Tibial nerve (tissue), 4 donors: ENCODE measurements at regions not wholly inside any gene's neighbourhood (a gene's known extent, or its start where the extent isn't known, plus 50 kb on each side); places are given as distances from the start of the nearest gene placed in this dataset.

Experiments
- EP300 ChIP-seq, 2 donors: sonication (generic); formaldehyde crosslinking; IDR thresholded peaks; one replicate each; pipeline ENCODE4 v1.6.1; 2017; ENCODE audit warnings: antibody characterized with exemption in 2 of 2, mild to moderate bottlenecking in 1 of 2
- POLR2A ChIP-seq, 2 donors: fragments of 450-650 bp; IDR thresholded peaks; one replicate each; pipeline ENCODE4 v1.6.1; 2017; ENCODE audit warnings: antibody characterized with exemption in 2 of 2, mild to moderate bottlenecking in 2 of 2, moderate library complexity in 2 of 2
- TF ChIP-seq, protein P1 (sequence below), 5 experiments: fragments of 200-600 bp in 3 of 5; fragments of 450-650 bp in 2 of 5; sonication (generic) in 3 of 5; IDR thresholded peaks; one replicate each; pipeline ENCODE4 v1.5.1; 2016 to 2019; ENCODE audit warnings: antibody characterized with exemption in 5 of 5, mild to moderate bottlenecking in 3 of 5, moderate library complexity in 2 of 5

DNA sequence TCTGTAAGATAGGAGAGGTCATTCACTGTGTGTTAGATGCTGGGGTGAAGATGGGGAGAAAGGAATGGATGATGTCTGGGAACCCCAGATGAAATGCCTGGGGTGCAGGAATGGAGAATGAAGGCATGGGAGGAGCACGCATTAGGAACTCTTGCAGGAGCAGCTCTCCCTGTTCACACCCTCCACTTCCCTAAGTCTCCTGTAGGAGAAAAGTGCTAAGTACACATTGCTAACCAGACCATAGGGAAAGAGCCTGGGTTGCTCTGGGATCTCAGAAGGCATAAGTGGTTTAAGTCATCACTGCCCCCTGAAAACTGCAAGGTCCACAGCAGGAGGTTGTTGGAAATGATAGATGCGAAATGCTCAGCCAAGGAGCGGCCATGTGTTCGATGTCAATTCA, 163.1 kb downstream of the SEC61B start:
- TF ChIP-seq, protein P1, sequence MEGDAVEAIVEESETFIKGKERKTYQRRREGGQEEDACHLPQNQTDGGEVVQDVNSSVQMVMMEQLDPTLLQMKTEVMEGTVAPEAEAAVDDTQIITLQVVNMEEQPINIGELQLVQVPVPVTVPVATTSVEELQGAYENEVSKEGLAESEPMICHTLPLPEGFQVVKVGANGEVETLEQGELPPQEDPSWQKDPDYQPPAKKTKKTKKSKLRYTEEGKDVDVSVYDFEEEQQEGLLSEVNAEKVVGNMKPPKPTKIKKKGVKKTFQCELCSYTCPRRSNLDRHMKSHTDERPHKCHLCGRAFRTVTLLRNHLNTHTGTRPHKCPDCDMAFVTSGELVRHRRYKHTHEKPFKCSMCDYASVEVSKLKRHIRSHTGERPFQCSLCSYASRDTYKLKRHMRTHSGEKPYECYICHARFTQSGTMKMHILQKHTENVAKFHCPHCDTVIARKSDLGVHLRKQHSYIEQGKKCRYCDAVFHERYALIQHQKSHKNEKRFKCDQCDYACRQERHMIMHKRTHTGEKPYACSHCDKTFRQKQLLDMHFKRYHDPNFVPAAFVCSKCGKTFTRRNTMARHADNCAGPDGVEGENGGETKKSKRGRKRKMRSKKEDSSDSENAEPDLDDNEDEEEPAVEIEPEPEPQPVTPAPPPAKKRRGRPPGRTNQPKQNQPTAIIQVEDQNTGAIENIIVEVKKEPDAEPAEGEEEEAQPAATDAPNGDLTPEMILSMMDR (IDR thresholded peaks at IDR 0.05) = no peak
- TF ChIP-seq POLR2A (IDR thresholded peaks at IDR 0.05) = no peak
- TF ChIP-seq EP300 (IDR thresholded peaks at IDR 0.05) = no peak
